GM18858 (cell line): ENCODE measurements at regions not wholly inside any gene's neighbourhood (a gene's known extent, or its start where the extent isn't known, plus 50 kb on each side); places are given as distances from the start of the nearest gene placed in this dataset.
A peak's percentile ranks its signal among the peaks of the same experiment; 100 is the strongest.

Source experiments
- ATAC-seq: cut with Tn5 transposase; IDR thresholded peaks from one replicate; pipeline ENCODE4 v1.9.1; 2021; ENCODE audit not compliant: unreplicated experiment

DNA sequence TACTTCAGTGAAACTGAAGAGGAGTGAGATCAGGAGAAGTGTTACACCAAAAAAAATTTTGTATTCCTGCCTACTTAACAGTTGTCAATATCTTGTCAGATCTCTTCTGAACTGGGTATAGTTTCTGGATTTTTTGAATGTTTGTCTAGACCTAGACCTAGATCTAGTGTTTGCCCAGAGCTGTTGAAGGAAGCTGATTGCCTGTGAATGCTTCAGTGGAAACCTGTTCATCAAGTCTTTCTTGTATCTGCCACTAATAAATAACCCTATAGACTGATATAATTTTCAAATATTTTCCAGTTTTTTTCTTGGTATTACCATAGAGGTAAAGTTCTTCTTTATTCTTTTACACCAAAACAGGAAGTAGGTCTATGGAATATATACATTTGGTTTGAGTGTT lies 781.5 kb upstream of the FBXO33 start:
- ATAC-seq: no peak

DNA sequence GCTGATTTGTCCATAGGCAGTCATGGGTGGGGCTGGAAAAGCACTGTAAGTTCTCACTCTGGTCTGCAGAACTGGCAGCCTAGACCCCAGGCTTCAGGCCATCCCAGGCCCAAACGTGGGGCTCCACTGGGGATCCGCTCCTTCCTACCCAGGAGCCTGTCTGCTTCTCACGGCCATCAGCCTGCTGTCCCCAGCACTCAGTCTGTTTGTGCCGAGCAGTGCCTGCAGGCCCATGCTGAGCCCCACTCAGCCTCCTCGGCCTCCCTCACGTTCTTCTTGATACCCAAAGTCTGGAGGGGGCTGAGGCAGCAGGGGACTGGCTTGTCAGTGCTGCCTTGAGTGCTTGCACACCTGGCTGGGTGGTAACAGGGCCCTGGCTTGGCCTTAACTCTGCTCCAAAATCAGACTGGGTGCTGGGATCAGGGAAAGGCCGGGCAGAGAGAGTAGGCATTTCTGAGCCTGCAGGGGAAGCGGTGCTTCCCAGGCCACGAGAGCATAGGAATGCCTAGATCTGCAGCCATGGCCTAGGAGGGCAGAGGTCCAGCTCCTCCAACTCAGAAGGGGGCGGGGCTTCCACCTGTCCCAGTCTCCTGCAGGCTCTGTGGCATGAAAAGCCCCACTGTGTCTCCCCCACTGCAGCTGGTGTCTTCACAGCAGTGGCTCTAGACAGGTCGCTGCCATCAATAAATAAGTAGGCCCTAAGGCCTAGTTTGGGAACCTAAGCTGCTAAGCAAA lies 772.4 kb upstream of the FBXO33 start:
- no peak for ATAC-seq

DNA sequence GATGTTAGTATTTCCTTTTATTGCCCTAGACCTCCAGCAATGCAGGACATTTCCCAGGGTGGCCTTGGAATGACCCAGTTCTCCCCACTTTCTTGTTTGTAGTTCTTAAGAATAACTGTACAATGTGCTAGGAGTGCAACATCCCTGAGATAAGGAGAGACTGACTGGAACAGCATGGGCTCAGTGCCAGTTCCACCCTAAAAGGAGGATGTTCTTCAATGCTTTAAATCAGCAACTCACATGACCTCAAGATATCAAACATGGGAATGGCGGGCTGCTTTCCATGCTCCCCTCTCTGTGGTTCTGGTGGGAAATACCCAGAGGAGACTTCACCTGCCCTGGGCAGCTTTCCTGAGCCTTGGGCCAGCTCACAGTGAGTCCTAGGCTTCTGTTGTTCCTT lies 766.9 kb upstream of the FBXO33 start:
- no peak for ATAC-seq

DNA sequence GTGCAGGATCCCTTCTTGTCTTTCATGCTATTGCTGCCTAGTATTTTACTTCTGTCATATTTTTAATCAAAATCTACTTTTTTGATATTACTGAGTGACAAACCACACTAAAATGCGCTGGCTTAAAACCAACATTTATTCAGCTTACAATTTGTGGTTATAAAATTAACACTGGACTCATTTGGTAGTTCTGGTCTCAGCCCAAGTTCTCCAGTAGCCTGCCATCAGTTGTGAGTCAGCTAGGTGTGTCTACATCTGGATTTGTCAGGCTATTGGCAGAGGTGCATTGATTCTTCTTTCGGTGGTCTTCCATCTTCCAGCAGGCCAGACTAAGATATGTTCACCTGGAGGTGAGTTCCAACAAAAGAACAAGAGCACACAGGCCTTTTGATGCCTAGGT lies 765.1 kb upstream of the FBXO33 start:
- no peak for ATAC-seq

DNA sequence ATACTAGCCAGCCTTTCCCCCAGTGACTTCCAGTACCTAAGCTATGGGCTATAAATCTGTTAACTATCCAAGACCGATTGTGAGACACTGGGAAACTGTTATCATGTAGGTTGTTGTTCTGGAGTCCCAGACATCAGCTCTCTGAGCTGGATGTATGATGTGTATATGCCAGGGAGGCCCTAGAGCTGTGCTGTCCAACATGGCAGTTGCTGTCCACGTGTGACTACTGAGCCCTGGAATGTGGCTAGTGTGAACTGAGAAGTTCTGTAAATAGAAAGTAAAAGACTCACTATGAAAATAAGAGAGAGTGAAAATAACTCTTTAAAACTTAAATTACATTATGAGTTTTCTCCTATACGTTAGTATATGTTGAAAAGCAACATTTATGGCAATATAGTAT lies 755.8 kb upstream of the FBXO33 start:
- ATAC-seq: no peak

DNA sequence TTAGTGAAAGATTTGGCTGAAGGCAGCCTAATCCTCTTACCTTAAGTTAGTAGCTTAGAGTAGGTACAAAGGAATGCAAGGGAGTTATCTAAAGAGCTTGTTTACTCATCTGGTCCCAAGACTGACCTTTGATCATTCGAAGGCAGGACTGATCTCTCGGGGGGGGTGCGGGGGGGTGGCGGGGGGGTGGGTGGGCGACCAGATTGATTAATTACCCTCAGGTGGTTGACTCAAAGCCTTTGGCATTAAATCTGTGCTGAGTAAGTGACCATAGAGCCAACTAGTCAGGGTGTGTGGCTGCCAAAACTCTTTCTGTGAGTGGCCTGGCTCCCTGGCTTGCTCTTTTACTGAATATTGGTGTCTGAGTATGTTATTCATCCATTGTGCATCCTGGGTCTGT lies 731.9 kb upstream of the FBXO33 start:
- no peak for ATAC-seq

DNA sequence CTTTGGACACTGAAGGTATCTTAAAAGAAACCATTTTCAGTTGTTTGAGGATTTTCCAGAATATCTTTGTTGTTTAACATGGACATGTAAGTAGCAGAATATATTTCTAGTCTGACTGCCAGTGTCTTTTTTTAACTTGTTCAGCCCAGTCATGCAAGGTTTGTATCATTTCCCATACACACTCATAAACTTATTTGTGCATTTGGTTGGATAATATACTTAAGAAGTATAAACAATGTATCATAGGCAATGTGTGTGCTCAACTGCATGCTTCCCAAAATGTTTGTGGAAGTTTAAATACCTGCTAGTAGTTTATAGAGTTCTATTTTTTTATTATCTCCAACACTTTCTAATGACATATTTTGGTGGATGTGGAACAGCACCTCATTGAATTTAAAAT lies 707.4 kb upstream of the FBXO33 start:
- no peak for ATAC-seq

DNA sequence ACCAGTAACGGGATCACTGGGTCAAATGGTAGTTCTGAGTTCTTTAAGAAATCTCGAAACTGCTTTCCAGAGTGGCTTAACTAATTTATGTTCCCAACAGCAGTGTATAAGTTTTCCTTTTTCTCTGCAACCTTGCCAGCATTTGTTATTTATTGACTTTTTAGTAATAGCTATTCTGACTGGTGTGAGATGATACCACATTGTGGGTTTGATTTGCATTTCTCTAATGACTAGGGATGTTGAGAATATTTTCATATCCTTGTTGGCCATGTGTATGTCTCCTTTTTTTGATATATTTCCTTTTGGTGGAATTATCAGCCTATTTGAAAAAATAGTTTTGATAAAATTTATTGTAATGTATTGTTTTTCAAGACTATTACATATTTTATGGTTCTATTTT lies 701.2 kb upstream of the FBXO33 start:
- no peak for ATAC-seq

DNA sequence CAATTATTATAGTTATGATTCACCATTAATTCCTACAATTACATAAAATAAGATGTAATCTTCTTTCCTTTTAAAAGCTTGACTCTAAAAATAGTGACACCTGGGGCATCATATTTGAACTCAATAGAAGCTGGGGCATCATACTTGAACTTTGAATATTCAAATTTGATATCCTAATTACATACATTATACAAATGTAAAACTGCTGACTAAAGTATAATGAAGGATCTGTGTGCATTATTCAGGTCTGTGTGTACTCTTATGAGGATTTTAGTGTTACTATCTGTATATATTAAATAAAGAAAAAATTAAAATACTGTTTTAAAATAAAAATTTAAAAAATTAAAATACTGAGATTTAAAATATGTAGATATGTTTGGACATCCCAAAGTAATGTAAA lies 696.9 kb upstream of the FBXO33 start:
- no peak for ATAC-seq

DNA sequence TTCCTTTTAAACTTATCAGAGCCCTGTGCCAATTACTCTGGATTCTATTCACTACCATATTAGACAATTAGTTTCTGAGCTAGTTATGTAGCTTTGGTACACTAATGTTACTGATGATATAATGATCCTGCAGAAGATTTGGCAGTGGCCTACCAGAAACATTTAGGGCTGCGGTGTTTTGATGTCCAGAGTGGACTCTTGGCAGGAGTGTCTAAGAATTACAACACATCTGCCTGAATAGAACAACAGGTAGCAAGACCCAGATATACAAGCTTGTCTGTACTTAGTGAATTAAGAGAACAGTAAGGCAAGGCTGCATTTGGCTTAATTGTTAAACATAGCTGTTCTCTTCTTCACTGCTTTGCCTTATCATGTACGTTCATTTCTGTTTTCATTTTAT lies 691.6 kb upstream of the FBXO33 start:
- no peak for ATAC-seq

DNA sequence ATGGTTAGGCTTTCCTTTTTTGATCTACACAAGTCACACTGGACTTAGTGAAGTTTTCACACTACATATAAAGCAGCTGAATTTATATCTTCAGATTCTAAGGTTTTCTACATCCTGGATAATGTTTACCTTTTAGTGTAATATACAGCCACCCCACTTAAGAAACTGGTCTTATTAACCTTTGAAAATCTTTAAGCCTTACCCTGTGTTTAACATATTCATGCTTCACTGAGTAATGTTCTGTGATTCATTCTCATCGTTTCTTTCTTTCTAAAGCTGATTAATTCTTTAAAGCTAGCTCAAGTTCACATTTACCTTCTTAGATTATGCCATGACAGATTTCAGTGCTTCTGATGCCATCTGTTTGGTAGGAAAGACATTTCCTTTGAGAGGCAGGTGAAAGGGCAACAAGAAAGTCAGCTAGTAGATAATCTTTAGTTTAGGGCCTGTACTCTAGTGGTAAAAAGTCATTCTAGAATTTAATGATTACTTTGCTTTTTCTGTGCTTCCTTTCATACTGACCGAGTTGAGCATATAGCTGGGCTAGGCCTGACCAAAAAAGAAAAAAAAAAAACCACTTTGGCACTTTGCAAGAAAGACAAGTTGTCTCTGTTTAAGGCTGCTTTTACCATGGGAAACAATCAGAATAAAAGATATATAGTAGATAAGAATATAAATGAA lies 690.9 kb upstream of the FBXO33 start:
- peak; percentile 72 for ATAC-seq

DNA sequence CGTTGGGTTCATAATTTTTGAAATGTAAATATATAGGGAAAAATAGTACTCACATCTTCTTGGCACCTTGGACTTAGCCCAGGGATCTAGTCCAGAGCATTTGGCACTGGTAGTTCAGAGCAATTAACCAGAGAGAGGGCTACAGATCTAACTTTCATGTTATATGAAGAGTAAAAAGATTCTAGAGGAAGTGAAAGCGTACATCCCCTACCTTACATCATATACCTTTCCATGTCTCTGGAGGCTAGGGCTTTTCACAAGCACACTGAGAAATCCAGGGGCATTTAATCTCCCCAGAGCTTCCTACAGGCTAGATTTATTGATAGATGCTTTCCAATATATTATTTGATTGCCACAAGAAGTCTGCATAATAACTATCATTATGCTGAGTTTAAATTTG lies 687.5 kb upstream of the FBXO33 start:
- ATAC-seq: peak; percentile 40

DNA sequence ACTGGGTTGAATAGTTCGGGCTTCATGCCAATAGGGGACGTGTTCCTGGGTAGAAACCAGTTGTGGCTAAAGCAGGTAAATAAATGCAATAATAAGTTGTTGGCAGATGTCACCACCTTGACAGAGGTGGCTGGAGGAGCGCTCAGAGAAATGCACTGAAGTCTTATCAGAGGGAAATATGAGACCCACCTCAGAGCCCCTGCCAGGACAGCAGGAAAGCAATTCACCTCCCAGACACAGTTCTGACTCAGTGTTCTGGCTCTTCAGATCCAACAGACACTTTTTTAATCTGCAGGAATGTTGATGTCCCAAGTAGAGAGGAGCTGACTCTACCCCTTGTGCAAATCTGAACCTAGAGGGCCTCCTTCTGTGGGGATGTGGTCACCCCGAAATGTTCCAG lies 687.1 kb upstream of the FBXO33 start:
- ATAC-seq: no peak

DNA sequence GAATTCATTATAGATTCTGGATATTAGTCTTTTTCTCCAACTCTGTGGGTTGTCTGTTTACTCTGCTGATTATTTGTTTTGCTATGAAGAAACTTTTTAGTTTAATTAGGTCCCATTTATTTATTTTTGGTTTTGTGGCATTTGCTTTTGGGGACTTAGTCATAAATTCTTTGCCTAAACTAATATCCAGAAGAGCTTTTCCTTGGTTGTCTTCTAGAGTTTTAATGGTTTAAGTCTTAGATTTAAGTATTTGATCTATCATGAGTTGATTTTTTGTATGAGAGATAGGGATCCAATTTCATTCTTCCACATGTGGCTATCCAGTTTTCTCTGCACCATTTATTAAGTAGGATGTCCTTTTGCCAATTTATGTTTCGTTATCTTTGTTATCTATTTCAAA lies 683.4 kb upstream of the FBXO33 start:
- no peak for ATAC-seq

DNA sequence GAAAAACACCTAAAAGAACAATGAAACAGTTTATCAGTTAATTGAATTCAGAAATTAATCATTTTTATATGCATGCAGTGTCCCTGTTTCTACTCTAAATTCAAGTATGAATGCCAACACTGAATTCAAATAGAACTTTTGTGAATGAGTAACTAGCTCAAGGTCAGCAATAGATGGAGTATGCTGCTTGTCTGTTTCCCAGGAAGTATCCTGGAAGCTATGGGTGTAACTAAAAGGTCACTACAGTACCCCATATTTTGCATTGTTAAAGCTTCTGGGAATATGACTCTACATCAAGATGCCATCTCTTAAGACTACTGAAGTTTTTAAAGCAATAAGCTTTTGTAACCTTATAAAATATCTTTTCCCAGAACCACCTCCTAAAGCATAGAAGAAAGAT lies 681.4 kb upstream of the FBXO33 start:
- ATAC-seq: no peak

DNA sequence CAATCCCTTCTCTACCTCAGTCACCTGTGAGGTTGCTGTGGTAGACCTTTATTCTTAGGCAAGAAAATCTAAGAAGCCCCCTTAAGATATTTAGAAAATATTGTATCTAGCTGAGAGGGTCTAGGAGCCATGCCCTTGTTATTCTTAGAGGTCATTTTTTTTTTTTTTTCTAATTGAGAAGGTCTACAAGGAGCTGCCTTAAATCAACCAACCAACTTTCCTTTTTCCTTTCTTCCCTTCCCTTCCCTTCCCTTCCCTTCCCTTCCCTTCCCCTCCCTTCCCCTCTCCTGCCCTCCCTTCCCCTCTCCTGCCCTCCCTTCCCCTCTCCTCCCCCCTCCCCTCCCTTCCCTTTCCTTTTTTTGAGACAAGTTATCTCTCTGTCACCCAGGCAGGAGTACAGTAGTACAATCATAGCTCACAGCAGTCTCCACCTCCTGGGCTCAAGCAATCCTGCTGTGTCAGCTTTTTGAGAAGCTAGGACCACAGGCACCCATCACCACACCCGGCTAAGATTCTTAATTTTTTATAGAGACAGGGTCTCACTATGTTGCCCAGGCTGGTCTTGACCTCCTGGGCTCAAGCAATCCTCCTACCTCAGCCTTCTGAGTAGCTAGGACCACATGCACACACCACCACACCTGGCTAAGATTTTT lies 668.4 kb upstream of the FBXO33 start:
- ATAC-seq: no peak

DNA sequence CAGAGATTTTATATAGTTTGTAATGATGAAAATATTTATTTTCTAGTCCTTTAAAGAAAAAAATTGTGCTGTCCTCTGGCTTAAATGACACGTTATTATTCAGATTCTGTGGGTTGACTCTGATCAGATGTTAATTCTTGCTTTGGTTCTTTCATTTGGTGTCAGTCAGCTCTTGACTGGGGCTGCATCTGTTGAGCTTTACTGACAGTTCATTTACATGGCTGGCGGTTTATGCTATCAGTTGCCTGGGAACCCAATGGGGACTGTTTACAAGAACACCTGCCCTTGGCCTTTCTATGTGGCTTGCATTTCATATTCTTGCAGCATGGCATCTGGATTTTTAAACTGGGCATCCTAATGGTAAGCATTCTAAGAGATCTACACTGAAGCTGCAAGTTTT lies 667.1 kb upstream of the FBXO33 start:
- no peak for ATAC-seq

DNA sequence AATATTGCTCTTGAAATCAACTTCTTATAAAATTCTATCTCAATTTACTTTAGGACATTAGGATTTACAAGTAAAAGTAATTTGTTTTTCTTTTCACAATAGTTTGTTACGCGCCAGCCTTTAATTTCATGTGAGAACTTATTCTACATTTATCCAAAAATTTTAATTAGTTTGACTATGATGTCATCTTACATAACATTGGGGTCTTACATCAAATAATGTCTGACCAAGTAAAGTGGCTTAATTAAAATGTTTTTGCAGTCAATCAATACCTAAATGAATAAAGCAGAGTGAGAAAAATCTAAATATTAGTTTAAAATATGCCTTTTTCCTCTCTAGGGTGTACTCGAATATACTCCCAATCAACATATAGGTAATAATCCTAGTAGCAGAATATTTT lies 666.2 kb upstream of the FBXO33 start:
- no peak for ATAC-seq

DNA sequence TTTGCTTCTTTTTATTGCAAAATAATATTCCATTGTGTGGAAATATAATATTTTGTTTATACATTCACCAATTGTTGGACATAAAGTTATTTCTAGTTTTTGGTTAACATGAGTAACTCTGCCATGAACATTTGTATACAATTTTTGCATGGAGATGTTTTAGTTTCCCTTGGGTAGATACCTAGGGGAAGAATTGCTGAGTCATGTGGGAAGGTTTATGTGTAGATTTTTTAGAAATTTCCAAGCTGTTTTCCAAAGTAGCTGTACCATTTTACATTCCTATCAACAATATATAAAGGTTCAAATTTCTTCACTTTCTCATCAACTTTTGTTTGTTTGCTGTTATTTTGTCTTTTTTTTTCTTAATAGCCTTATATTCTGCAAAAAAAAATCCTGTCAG lies 664.7 kb upstream of the FBXO33 start:
- no peak for ATAC-seq

DNA sequence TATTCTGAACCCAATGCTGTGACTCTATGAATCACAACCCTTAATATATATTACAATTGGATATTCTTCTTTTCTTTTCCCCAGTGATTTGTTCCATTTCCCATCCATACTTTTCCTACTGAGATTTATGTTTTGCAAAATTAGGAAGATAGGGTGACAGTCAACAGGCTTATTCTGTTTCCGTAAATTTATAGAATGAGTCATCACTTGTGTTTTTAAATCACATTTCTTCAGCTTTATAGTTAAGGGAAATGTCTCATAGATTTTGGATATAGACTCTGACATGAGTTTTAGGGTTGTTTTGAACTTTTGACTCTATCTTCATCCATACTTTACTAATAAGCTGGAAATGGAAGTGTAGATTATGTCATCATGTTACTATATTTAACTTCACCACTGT lies 661.6 kb upstream of the FBXO33 start:
- ATAC-seq: no peak

DNA sequence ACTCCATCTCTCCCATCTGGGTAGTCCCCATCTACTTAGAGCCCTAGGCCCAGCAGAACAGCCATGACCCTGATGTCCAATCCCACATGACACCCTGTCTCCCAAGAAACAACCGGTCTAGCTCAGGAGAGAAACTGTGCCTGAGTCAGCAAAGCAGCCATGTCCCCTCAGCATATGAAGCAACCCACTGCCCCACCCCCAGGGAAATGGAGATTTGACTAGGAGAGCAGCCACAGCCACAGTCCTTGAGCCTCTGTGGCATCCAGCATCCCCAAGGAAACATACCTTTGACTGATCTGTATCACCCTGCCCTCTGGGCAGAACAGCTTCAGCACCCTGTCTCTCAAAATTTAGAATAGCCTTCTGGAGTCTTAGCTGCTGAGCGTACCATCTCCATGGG lies 641.9 kb upstream of the FBXO33 start:
- no peak for ATAC-seq

DNA sequence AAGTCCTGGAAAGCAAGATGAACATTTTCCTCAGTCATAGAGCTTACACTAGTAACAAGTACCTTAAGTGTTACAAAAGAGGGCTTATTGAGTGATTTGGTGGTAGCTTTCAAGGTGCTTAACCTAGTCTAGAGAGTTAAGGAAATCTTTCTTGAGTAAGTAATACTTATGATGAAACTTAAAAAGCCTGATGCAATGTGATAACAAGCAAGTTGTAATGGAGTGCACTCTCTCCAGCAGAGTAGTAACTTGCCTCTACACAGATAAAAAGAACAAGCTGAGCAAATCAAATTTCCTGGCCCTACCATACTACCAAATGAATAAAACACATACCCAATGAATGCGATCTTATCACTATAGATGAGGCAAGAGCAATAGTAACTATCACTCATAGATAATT lies 639.9 kb upstream of the FBXO33 start:
- no peak for ATAC-seq
